ENCODE measurements at regions not wholly inside any gene's neighbourhood (a gene's known extent, or its start where the extent isn't known, plus 50 kb on each side); places are given as distances from the start of the nearest gene placed in this dataset.
"Not testable (repeated sequence)": the region's sequence is repeated elsewhere in the genome, so short reads cannot be mapped to it uniquely, and the experiment has no call there.

- H3K4me1 ChIP-seq (ENCODE audit: control insufficient read depth in 1 of 2, low read depth in 2 of 2): no peaks in the 10 kb centered on the region
- DNase-seq (ENCODE audit: low spot score): no peak
- no peaks in the 10 kb centered on the region for H3K9me3 ChIP-seq
- H3K27me3 ChIP-seq (replicated peaks; ENCODE audit: insufficient read depth): no peaks in the 10 kb centered on the region
- ATAC-seq (ENCODE audit: insufficient number of reproducible peaks, low FRiP score, low read depth): no peak
- TF ChIP-seq, protein P1, sequence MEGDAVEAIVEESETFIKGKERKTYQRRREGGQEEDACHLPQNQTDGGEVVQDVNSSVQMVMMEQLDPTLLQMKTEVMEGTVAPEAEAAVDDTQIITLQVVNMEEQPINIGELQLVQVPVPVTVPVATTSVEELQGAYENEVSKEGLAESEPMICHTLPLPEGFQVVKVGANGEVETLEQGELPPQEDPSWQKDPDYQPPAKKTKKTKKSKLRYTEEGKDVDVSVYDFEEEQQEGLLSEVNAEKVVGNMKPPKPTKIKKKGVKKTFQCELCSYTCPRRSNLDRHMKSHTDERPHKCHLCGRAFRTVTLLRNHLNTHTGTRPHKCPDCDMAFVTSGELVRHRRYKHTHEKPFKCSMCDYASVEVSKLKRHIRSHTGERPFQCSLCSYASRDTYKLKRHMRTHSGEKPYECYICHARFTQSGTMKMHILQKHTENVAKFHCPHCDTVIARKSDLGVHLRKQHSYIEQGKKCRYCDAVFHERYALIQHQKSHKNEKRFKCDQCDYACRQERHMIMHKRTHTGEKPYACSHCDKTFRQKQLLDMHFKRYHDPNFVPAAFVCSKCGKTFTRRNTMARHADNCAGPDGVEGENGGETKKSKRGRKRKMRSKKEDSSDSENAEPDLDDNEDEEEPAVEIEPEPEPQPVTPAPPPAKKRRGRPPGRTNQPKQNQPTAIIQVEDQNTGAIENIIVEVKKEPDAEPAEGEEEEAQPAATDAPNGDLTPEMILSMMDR (IDR thresholded peaks at IDR 0.05): no peak
- no peak overlapping the region for H3K27ac ChIP-seq
- H3K4me3 ChIP-seq: no peak overlapping the region
- H3K36me3 ChIP-seq: no peaks in the 10 kb centered on the region
These were observed 316.6 kb upstream of the MAGI2 start for GRCh38 chr7:79770063-79770462.

GRCh38 chr7:79767876-79768560, 314.6 kb upstream of the MAGI2 start:
- DNase-seq (ENCODE audit: low spot score); H3K27me3 ChIP-seq (replicated peaks; ENCODE audit: insufficient read depth); H3K9me3 ChIP-seq; H3K4me3 ChIP-seq; ATAC-seq (ENCODE audit: insufficient number of reproducible peaks, low FRiP score, low read depth); H3K4me1 ChIP-seq (ENCODE audit: control insufficient read depth in 1 of 2, low read depth in 2 of 2); H3K27ac ChIP-seq; H3K36me3 ChIP-seq: not testable (repeated sequence)

DNA sequence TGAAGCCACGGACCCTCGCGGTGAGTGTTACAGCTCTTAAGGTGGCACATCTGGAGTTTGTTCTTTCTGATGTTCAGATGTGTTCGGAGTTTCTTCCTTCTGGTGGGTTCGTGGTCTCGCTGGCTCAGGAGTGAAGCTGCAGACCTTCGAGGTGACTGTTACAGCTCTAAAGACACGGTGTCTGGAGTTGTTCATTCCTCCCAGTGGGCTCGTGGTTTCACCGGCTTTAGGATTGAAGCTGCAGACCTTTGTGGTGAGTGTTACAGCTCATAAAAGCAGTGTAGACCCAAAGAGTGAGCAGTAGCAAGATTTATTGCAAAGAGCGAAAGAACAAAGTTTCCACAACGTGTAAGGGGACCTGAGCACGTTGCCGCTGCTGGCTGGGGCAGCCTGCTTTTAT, 313.7 kb upstream of the MAGI2 start:
- not testable (repeated sequence) for H3K4me1 ChIP-seq (ENCODE audit: control insufficient read depth in 1 of 2, low read depth in 2 of 2); DNase-seq (ENCODE audit: low spot score); H3K4me3 ChIP-seq; H3K9me3 ChIP-seq; H3K36me3 ChIP-seq; H3K27ac ChIP-seq; H3K27me3 ChIP-seq (replicated peaks; ENCODE audit: insufficient read depth); ATAC-seq (ENCODE audit: insufficient number of reproducible peaks, low FRiP score, low read depth)

DNA sequence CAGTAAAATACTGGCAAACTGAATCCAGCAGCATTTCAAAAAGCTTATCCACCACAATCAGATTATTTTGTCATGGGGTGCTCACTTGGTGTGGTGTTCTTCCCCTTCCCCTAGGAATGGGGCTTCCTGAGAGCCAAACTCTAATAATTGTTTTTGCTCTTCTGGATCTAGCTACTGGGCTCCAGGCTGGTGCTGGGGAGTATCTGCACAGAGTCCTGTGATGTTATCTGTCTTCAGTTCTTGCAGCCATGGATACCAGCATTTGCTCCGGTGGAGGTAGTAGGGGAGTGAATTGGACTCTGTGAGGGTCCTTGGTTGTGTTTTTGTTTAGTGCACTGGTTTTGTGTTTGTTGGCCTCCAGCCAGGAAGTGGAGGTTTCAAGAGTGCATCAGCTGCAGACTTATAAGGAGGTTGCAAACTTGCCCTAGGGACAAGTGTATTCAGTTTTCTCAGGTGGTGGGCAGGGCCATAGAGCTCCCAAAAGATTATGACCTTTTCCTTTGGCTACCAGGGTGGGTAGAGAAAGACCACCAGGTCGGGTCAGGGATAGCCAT, 308.5 kb upstream of the MAGI2 start:
- no peaks in the 10 kb centered on the region for H3K9me3 ChIP-seq

DNA sequence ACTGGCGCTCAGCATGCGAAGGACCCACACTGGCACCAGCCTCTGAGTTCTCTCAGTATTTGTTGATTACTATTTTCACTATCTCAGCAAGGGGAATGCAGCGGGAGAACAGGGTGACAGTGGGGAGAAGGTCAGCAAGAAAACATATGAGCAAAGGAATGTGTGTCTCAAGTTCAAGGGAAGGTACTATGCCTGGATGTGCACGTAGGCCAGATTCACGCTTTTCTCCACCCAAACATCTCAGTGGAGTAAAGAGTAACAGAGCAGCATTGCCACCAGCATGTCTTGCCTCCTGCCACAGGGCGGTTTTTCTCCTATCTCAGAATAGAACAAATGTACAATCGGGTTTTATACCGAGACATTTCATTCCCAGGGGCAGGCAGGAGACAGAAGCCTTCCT, 297.5 kb upstream of the MAGI2 start:
- not testable (repeated sequence) for H3K36me3 ChIP-seq; H3K9me3 ChIP-seq; DNase-seq (ENCODE audit: low spot score); H3K27ac ChIP-seq; H3K4me1 ChIP-seq (ENCODE audit: control insufficient read depth in 1 of 2, low read depth in 2 of 2); ATAC-seq (ENCODE audit: insufficient number of reproducible peaks, low FRiP score, low read depth); H3K27me3 ChIP-seq (replicated peaks; ENCODE audit: insufficient read depth); H3K4me3 ChIP-seq

More for the DNA sequence above, 308.5 kb upstream of the MAGI2 start:
- Histone ChIP-seq H3K27ac (no peak overlapping the region), H3K36me3 (no peaks in the 10 kb centered on the region), H3K4me3 (no peak overlapping the region), H3K27me3 (replicated peaks; ENCODE audit: insufficient read depth) (no peaks in the 10 kb centered on the region), H3K4me1 (ENCODE audit: control insufficient read depth in 1 of 2, low read depth in 2 of 2) (no peaks in the 10 kb centered on the region)
- TF ChIP-seq, protein P1 (IDR thresholded peaks at IDR 0.05): no peak
- DNase-seq (ENCODE audit: low spot score): no peak
- ATAC-seq (ENCODE audit: insufficient number of reproducible peaks, low FRiP score, low read depth): no peak

DNA sequence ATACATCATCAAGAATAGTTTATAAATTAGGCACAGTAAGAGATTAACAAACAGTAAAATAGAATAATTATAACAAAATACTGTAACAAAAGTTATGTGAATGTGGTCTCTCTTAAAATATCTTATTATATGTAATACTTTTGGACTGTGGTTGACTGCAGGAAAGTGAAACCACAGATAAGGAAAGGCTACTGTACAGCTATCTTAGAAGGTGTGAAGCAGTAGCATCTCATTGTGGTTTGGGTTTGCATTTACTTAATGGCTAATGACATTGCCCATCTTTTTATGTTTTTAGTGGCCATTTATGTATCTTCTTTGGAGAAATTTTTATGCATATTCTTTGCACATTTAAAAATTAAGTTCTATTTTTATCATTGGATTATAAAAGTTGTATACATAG, 296.4 kb upstream of the MAGI2 start:
- no peak for DNase-seq (ENCODE audit: low spot score)
- TF ChIP-seq, protein P1 (IDR thresholded peaks at IDR 0.05): no peak
- H3K36me3 ChIP-seq: no peaks in the 10 kb centered on the region

More for the DNA sequence above, 296.4 kb upstream of the MAGI2 start:
- Histone ChIP-seq H3K9me3 (no peaks in the 10 kb centered on the region), H3K4me1 (ENCODE audit: control insufficient read depth in 1 of 2, low read depth in 2 of 2) (no peaks in the 10 kb centered on the region), H3K27me3 (replicated peaks; ENCODE audit: insufficient read depth) (no peaks in the 10 kb centered on the region), H3K27ac (no peak overlapping the region), H3K4me3 (no peak overlapping the region)
- no peak for ATAC-seq (ENCODE audit: insufficient number of reproducible peaks, low FRiP score, low read depth)

All from thoracic aorta (tissue), 2 donors.